ENCODE measurements at regions not wholly inside any gene's neighbourhood (a gene's known extent, or its start where the extent isn't known, plus 50 kb on each side); places are given as distances from the start of the nearest gene placed in this dataset.

DNA sequence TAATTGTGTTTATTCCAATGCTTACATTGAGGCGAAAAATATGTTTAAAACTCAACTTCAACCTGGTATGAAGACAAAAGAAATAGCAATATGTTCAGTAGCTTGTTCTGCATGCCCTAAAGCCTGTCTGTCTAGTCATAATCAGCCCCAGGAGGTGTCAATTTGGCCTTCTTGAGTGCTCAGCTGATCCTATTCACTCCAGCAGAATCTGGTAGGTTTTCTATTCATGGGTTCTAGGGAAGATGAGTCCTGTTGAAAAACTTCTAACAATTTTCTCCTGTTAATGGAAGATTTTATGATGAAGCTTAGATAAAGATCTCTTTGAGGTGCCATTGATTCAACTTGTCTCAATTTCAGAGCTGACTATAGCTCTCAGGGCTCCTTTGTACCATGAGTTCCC, 402.0 kb upstream of the UBE2E3 start:
- ATAC-seq (replicated peaks in 6 of 8): no peak
- in situ Hi-C loops (cut with MboI; ENCODE audit: low pct_unique_long_range_greater_than_20kb in 2 of 9, low sequenced_read_pairs in 9 of 9, unreplicated experiment in 9 of 9): no loop called here
- Histone ChIP-seq H3K27ac (no peak overlapping the region), H3K4me1 (replicated peaks in 1 of 2) (peaks cover 0 to 15% of the 10 kb centered on the region in 2 donors), H3K4me3 (no peak overlapping the region)
- 75 to 89% (median 80%) methylated on average over 1 of the region's 1 CpG; no CpG with 5 or more reads in 3 of the 10 experiments for WGBS, 10 experiments

DNA sequence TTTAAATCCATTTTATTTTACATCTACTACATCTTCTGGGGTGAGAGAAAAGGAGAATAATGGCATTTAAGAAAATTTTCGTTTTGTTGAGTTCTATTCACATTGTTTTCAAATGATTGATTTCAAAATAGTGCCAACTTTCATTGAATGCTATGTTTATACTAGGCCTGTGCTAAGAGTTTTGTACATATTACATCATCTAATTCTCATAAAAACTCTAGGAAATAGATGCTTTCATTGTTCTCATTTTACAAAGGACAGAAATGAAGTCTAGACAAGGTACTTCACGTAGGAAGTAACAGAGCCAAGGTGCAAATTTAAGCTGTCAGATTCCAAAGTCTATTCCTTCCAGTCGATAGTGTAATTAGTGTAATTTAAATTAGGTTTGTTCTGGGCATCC, 402.8 kb upstream of the UBE2E3 start:
- in situ Hi-C loops (cut with MboI; ENCODE audit: low pct_unique_long_range_greater_than_20kb in 2 of 9, low sequenced_read_pairs in 9 of 9, unreplicated experiment in 9 of 9): no loop called here
- peaks cover 0 to 22% of the 10 kb centered on the region in 2 donors for H3K4me1 ChIP-seq (replicated peaks in 1 of 2)
- H3K4me3 ChIP-seq: no peak overlapping the region
- no peak for ATAC-seq (replicated peaks in 6 of 8)
- H3K27ac ChIP-seq: no peak overlapping the region
- WGBS, 10 experiments: 46 to 100% (median 64%) methylated on average over 1 to 3 of the region's 3 CpGs

DNA sequence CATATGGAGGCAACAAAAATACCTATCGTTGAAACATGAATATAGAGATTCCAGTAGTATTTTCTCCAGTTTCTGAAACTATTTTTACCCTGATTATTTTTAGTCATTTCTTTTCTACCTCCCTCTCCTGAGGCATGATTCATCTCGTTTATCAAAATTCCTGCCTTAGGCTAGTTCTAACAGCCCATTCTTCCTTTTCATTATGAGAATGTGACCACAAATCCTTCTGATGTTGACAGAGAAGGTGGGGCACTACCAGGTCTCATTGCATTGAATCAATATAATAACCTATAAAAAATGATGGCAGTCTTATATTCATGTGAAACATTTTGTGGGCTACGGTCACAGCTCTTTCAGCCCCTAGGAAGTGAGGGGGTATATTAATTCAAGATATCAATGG, 406.5 kb upstream of the UBE2E3 start:
- H3K27ac ChIP-seq: no peak overlapping the region
- 25 to 86% (median 59%) methylated on average over 1 to 3 of the region's 3 CpGs; no CpG with 5 or more reads in 2 of the 10 experiments for WGBS, 10 experiments
- H3K4me1 ChIP-seq (replicated peaks in 1 of 2): peaks cover 0 to 36% of the 10 kb centered on the region in 2 donors
- in situ Hi-C loops (cut with MboI; ENCODE audit: low pct_unique_long_range_greater_than_20kb in 2 of 9, low sequenced_read_pairs in 9 of 9, unreplicated experiment in 9 of 9): no loop called here
- no peak overlapping the region for H3K4me3 ChIP-seq
- peak; percentile 42 to 93 (median 86) for ATAC-seq (replicated peaks in 6 of 8)

DNA sequence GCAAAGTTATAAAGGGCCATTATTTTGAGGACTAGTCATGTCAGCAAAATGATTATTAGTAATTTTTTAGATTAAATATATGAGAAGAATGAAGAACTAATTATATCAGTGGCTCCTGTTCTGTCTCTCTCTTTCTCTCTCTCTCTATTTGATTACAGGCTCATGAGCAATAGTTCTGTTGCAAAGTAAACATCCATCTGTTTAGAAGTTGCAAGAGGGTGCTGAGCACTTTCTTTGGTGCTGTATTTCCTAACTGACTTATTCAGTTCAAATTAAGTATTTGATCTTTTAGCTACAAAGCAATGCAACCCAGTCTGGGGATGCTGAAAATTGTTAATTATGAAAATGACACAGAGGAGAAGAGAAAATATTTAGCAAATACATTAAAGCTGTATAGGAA, 408.1 kb upstream of the UBE2E3 start:
- H3K4me3 ChIP-seq: no peak overlapping the region
- H3K27ac ChIP-seq: no peak overlapping the region
- peaks cover 0 to 41% of the 10 kb centered on the region in 2 donors for H3K4me1 ChIP-seq (replicated peaks in 1 of 2)
- in situ Hi-C loops (cut with MboI; ENCODE audit: low pct_unique_long_range_greater_than_20kb in 2 of 9, low sequenced_read_pairs in 9 of 9, unreplicated experiment in 9 of 9): no loop called here
- no peak for ATAC-seq (replicated peaks in 6 of 8)

DNA sequence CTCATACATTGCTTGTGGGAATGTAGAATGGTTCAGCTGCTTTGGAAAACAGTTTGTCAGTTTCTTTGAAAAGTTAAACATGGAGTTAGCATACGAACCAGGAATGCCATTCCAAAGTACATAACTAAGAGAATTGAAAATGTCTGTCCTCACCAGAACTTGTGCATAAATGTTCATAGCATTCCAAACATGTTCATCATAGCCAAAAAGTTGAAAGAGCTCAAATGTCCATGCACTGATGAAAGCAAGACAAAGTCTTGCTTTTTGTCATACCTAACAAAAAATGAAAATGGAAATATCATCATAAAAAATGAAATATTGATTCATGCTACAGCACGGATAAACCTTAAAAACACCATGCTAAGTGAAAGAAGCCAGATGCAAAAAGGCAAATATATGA, 408.8 kb upstream of the UBE2E3 start:
- no peak overlapping the region for H3K27ac ChIP-seq
- ATAC-seq (replicated peaks in 6 of 8): peak in 3 of 8 experiments; percentile 50 to 67 (median 66)
- H3K4me3 ChIP-seq: no peak overlapping the region
- WGBS, 10 experiments: 8 to 83% (median 47%) methylated on average over 1 to 2 of the region's 2 CpGs
- H3K4me1 ChIP-seq (replicated peaks in 1 of 2): peaks cover 0 to 41% of the 10 kb centered on the region in 2 donors
- in situ Hi-C loops (cut with MboI; ENCODE audit: low pct_unique_long_range_greater_than_20kb in 2 of 9, low sequenced_read_pairs in 9 of 9, unreplicated experiment in 9 of 9): no loop called here

DNA sequence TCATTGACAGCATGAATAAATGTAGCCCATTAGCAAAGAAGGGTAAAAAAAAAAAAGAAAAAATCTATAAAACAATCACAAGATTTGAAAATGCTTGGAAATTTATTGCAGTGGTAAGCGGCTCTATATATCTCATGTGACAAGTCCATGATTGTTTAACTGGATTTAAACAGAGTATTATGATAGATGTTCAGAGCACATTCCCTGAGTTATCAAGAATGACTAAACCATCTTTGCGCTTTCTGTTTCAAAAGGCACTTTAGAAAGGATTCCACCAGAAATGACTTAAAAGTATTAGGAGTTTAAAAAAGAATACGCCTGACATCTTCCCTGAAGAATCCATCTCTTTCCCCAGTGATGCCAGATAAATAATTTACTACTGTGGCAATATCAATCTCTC, 409.5 kb upstream of the UBE2E3 start:
- in situ Hi-C loops (cut with MboI; ENCODE audit: low pct_unique_long_range_greater_than_20kb in 2 of 9, low sequenced_read_pairs in 9 of 9, unreplicated experiment in 9 of 9): no loop called here

DNA sequence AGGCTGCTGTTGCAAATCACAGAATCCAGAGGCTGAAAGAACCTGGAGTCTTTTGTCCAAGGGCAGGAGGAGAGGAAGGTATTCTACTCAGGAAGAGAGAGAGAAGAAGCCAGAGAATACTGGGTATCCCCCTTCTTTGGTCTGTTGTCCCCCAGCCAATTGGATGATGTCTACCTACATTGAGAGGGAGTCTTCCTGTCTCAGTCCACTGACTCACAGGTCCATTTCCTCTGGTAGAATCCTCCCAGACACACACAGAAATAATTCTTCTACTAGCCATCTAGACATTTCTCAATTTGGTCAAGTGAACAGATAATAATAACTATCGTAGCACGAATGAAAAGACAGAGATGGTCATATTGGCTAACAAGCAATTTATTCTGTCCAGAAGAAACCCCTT, 416.4 kb upstream of the UBE2E3 start:
- no peak overlapping the region for H3K27ac ChIP-seq
- 67 to 100% (median 93%) methylated on average over 2 of the region's 2 CpGs; no CpG with 5 or more reads in 3 of the 10 experiments for WGBS, 10 experiments
- in situ Hi-C loops (cut with MboI; ENCODE audit: low pct_unique_long_range_greater_than_20kb in 2 of 9, low sequenced_read_pairs in 9 of 9, unreplicated experiment in 9 of 9): no loop called here
- no peak overlapping the region for H3K4me3 ChIP-seq
- peaks cover 4 to 5% of the 10 kb centered on the region in 2 donors for H3K4me1 ChIP-seq (replicated peaks in 1 of 2)
- ATAC-seq (replicated peaks in 6 of 8): no peak

More for the DNA sequence above, 409.5 kb upstream of the UBE2E3 start:
- peak in 5 of 8 experiments; percentile 75 to 93 (median 87) for ATAC-seq (replicated peaks in 6 of 8)
- Histone ChIP-seq H3K27ac (no peak overlapping the region), H3K4me3 (no peak overlapping the region), H3K4me1 (replicated peaks in 1 of 2) (peaks cover 0 to 41% of the 10 kb centered on the region in 2 donors)
- 50 to 100% (median 81%) methylated on average over 1 to 3 of the region's 3 CpGs for WGBS, 10 experiments

DNA sequence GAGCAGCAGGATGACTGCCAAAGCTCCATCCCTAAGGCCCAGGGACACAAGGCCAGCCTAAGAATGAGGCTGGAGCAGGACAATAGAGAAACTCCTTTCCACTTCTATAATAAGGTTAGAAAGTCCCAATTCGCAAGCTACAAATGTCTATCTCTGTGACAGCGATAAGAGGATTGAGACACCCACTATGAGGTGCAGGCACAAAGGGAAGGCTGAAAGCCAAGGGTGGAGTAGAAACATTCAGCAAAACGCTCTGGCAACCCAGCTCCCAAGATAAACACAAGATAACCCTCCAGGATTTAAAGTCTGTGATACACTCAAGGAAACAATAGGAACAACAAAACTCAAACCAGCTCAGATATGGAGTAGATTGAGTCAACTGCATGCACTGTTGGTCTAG, 418.0 kb upstream of the UBE2E3 start:
- Histone ChIP-seq H3K4me1 (replicated peaks in 1 of 2) (peaks cover under 1 to 4% of the 10 kb centered on the region in 2 donors), H3K27ac (no peak overlapping the region), H3K4me3 (no peak overlapping the region)
- in situ Hi-C loops (cut with MboI; ENCODE audit: low pct_unique_long_range_greater_than_20kb in 2 of 9, low sequenced_read_pairs in 9 of 9, unreplicated experiment in 9 of 9): no loop called here
- 17 to 100% (median 100%) methylated on average over 1 to 2 of the region's 3 CpGs; no CpG with 5 or more reads in 1 of the 10 experiments for WGBS, 10 experiments
- peak in 1 of 8 experiments; percentile 62 for ATAC-seq (replicated peaks in 6 of 8)

DNA sequence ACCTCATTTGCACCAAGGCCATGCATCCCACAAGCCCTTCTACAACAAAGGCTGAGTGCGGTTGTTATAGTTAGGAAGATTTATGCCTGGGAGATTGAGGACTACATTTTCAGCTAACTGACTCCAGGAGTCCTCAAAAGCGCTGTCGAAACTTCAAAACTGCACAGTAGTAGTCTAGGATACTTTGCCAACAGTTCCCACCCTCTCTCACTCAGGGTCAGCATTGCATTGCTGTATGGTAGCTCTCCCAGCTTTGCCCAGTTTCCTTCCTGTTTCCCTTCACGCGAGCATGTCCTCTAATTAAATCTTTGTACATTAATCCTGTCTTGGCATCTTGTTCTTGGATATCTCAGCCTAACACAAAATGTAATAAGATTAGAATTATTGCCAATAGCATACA, 420.6 kb upstream of the UBE2E3 start:
- 39 to 100% (median 79%) methylated on average over 1 to 5 of the region's 5 CpGs for WGBS, 10 experiments
- Histone ChIP-seq H3K4me3 (no peak overlapping the region), H3K4me1 (replicated peaks in 1 of 2) (peaks cover 0 to 4% of the 10 kb centered on the region in 2 donors), H3K27ac (no peak overlapping the region)
- in situ Hi-C loops (cut with MboI; ENCODE audit: low pct_unique_long_range_greater_than_20kb in 2 of 9, low sequenced_read_pairs in 9 of 9, unreplicated experiment in 9 of 9): no loop called here
- peak in 1 of 8 experiments; percentile 74 for ATAC-seq (replicated peaks in 6 of 8)

DNA sequence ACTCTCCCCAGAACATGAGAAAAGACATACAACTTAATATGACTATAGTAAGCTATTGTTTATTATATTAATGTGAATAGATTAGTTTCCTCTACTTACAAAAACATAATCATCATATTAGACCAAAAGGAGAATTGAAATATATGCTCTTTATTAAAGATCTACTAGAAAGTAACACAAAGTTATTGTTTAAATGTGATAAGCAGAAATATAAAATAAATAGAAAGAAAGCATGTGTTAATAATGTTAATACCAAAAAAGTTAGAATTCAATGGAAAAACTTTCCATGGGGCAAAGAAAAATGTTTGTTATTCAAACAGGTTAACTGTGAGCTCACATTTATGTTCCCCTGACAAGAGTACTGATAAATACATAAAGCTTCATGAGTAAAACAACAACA, 421.4 kb upstream of the UBE2E3 start:
- in situ Hi-C loops (cut with MboI; ENCODE audit: low pct_unique_long_range_greater_than_20kb in 2 of 9, low sequenced_read_pairs in 9 of 9, unreplicated experiment in 9 of 9): no loop called here
- H3K4me3 ChIP-seq: no peak overlapping the region
- H3K4me1 ChIP-seq (replicated peaks in 1 of 2): peaks cover 0 to 4% of the 10 kb centered on the region in 2 donors
- no peak overlapping the region for H3K27ac ChIP-seq
- no peak for ATAC-seq (replicated peaks in 6 of 8)

DNA sequence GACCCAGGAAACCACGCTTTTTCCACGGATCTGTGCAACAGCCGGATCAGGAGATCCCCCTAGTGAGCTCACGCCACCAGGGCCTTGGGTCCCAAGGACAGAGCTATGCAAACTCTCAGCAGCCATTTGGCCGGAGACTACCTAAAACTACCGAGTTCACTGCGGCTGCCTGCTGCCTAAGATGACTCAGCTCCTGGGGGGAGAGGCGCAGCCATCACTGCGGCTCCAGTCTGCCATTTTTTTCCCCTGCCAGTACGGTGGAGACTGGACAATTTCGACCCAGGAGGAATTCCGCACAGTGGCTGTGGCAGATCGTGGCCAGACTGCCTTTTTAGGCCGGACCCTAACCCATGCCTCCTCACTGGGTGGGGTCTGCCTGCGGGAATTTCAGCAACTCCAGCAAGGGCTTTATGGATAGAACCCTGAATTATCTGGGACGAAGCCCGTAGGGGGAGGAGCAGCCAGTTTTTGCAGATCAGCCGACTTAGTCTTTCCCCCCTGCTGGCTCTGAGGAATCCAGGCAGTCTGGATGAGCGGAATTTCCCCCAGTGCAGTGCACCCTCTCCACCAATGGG, 424.9 kb upstream of the UBE2E3 start:
- peaks cover 0 to 4% of the 10 kb centered on the region in 2 donors for H3K4me1 ChIP-seq (replicated peaks in 1 of 2)
- no peak for ATAC-seq (replicated peaks in 6 of 8)
- no peak overlapping the region for H3K4me3 ChIP-seq
- no peak overlapping the region for H3K27ac ChIP-seq
- in situ Hi-C loops (cut with MboI; ENCODE audit: low pct_unique_long_range_greater_than_20kb in 2 of 9, low sequenced_read_pairs in 9 of 9, unreplicated experiment in 9 of 9): no loop called here
- WGBS, 10 experiments: 68 to 97% (median 88%) methylated on average over 1 to 13 of the region's 19 CpGs; no CpG with 5 or more reads in 2 of the 10 experiments

DNA sequence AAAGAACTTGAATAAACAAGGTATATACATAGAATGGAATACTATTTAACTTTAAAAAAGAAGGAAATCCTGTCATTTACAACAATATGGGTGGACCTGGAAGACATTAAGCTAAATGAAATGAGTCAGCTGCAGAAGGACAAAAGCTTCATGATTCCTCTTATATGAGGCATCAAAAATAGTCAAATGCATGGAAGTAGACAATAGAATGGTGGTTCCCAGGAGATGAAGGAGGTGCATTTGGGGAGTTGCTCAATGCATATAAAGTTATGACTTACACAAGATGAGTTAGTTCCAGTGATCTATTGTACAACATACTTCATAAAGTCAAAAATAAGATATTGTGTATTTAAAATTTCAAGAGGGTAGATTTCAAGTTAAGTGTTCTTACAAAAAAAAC, 426.1 kb upstream of the UBE2E3 start:
- Histone ChIP-seq H3K4me3 (no peak overlapping the region), H3K27ac (no peak overlapping the region), H3K4me1 (replicated peaks in 1 of 2) (peaks cover 0 to 2% of the 10 kb centered on the region in 2 donors)
- ATAC-seq (replicated peaks in 6 of 8): no peak
- in situ Hi-C loops (cut with MboI; ENCODE audit: low pct_unique_long_range_greater_than_20kb in 2 of 9, low sequenced_read_pairs in 9 of 9, unreplicated experiment in 9 of 9): no loop called here

DNA sequence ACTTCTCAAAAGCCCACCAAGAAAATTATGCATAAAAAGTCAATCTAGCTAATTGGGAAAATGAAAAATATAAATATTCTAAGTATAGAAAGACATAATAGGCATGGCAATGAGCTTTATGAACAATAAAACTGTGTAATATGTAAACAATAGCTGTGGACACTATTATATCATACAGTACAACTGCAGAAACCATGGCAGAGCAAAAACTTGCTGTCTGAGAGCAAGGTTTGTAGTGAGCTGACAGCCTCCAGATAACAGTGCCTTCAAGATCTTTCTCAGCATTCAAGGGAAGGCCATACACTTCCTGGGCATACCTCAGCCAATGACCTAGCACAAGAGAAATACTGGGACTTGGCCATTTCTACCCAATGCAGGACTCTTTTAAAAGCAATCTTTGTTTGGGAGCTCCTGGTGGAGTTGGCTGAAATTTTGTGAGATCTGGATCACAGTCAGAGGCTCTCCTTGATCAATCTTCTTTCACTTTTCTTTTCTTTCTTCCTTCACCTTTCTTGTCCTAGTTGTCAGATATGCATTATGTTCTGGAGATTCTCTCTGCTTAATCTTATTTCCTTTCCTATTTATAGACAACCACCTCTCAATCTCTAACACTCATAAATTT, 427.2 kb upstream of the UBE2E3 start:
- in situ Hi-C loops (cut with MboI; ENCODE audit: low pct_unique_long_range_greater_than_20kb in 2 of 9, low sequenced_read_pairs in 9 of 9, unreplicated experiment in 9 of 9): no loop called here
- no peak overlapping the region for H3K27ac ChIP-seq
- H3K4me1 ChIP-seq (replicated peaks in 1 of 2): peaks cover 0 to 2% of the 10 kb centered on the region in 2 donors
- ATAC-seq (replicated peaks in 6 of 8): no peak
- H3K4me3 ChIP-seq: no peak overlapping the region

DNA sequence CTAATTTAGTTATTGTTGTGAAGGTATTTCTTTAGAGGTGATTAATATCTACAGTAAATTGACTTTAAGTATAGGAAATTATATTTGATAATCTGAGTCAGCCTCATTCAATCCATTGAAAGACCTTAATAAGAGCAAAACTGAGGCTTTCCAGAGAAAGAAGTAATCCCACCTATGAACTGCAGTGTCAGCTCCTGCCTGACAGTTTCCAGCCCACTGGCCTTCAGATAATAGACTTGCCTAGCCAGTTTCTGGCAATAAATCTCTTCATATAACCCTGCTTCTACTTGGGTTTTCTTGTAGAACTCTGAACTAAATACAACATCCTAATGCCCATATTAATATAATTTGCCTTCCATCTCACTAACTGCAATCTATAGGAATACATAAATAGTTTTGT, 437.9 kb upstream of the UBE2E3 start:
- Histone ChIP-seq H3K4me3 (no peak overlapping the region), H3K27ac (no peak overlapping the region), H3K4me1 (replicated peaks in 1 of 2) (peaks cover 0 to 7% of the 10 kb centered on the region in 2 donors)
- in situ Hi-C loops (cut with MboI; ENCODE audit: low pct_unique_long_range_greater_than_20kb in 2 of 9, low sequenced_read_pairs in 9 of 9, unreplicated experiment in 9 of 9): no loop called here
- ATAC-seq (replicated peaks in 6 of 8): no peak
